Upper lobe of left lung (tissue), 4 donors: ENCODE measurements at regions not wholly inside any gene's neighbourhood (a gene's known extent, or its start where the extent isn't known, plus 50 kb on each side); places are given as distances from the start of the nearest gene placed in this dataset.

ENCODE experiments used
- CTCF ChIP-seq, 6 experiments: fragments of 450-650 bp in 4 of 6; fragments of 200-600 bp in 2 of 6; sonication (generic) in 2 of 6; IDR thresholded peaks; one replicate each; pipeline ENCODE4 v1.5.1; 2016 to 2019; ENCODE audit warnings: antibody characterized with exemption in 6 of 6
- POLR2AphosphoS5 ChIP-seq, 2 donors: sonication (generic); formaldehyde crosslinking; IDR thresholded peaks; one replicate each; pipeline ENCODE4 v1.5.1; 2017; ENCODE audit warnings: antibody characterized with exemption in 2 of 2

DNA sequence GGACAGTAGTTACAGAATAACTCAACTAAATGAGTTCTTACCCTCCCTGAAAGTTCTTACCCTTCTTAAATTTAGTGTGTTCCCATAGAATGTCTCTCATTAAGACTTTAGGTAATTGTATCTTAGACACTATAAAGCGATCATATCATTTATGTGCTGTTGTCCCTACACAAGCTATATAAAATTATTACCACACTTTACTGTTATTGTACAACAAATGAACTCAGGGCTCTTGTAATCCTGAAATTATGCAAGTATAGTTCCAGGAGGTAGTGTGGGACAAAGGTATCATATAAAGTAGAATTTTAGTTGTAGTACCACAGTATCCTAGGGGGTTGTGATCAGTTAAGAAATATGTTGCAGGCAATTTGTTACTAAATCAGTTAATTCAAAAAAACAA lies 167.4 kb upstream of the CARMIL1 start:
- TF ChIP-seq CTCF (IDR thresholded peaks at IDR 0.05) (no peak), POLR2AphosphoS5 (IDR thresholded peaks at IDR 0.05) (no peak)
